GM12865 (cell line): ENCODE measurements at regions not wholly inside any gene's neighbourhood (a gene's known extent, or its start where the extent isn't known, plus 50 kb on each side); places are given as distances from the start of the nearest gene placed in this dataset.

Experiments
- DNase-seq: peaks from one replicate; pipeline ENCODE4 v3.0.0; 2010; ENCODE audit warnings: low read depth
- H3K4me3 ChIP-seq: 2 replicates; pipeline ENCODE4 v1.5.1; 2011; ENCODE audit warnings: mild to moderate bottlenecking, low read depth, low read length, control low read depth
- CTCF ChIP-seq: IDR thresholded peaks from 2 replicates; pipeline ENCODE4 v1.5.1; 2011; ENCODE audit warnings: low read length, control low read depth, low read depth, inconsistent platforms; ENCODE audit not compliant: insufficient read depth; ENCODE audit errors: missing control alignments

- H3K4me3 ChIP-seq: no peak overlapping the region
- TF ChIP-seq CTCF: no peak
- DNase-seq: no peak
These were observed 70.9 kb upstream of the NHSL1 start for GRCh38 chr6:138569970-138570724.

DNA sequence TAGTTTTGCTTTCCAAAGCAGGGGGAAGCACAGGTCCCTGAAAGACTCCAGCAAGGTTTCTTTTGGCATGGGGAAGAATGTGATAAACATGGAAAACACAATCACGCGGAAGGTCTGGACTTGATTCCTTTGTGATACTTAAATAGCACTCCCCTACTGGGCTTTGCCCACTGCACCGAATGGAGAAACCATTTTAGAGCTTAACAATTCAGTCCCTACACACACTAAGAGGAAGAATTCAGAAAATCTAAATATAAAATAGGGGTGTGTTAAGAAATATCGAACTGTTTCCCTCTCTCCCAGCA, 71.4 kb upstream of the NHSL1 start:
- no peak for TF ChIP-seq CTCF
- no peak overlapping the region for H3K4me3 ChIP-seq
- no peak for DNase-seq

GRCh38 chr6:138571181-138571580, 71.9 kb upstream of the NHSL1 start:
- DNase-seq: no peak
- no peak for TF ChIP-seq CTCF

DNA sequence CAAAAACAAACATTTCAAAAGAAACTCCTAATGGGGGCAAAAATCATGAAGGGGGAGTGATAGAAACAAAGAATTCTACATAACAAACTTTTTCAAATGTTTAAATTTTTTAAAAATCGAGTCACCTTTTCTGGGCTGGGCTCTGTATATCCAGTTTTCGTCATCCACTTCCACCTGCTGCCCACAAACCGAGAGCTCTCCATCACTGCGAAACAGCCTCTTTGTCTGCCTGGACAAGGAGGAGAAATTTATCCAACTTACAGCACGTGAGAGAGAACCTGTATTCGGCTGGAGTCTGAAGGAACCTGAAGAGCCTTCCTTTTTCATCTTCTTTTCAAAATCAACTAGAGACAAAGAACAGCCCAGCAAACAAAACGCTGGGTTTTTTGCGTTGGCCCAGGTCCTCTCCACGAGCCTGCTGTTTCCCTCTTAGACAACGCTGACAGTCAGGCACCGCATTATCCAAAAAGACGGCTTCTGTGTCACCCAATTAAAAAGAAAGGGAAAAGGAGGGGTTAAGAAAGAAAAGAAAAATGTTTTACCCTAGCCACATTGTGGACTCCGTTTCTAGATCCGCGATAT, 72.4 kb upstream of the NHSL1 start:
- DNase-seq: no peak
- no peak overlapping the region for H3K4me3 ChIP-seq
- no peak for TF ChIP-seq CTCF

More at GRCh38 chr6:138571181-138571580, 71.9 kb upstream of the NHSL1 start:
- no peak overlapping the region for H3K4me3 ChIP-seq

GRCh38 chr6:138572167-138572875, 73.0 kb upstream of the NHSL1 start:
- no peak for DNase-seq
- TF ChIP-seq CTCF: no peak
- no peak overlapping the region for H3K4me3 ChIP-seq

DNA sequence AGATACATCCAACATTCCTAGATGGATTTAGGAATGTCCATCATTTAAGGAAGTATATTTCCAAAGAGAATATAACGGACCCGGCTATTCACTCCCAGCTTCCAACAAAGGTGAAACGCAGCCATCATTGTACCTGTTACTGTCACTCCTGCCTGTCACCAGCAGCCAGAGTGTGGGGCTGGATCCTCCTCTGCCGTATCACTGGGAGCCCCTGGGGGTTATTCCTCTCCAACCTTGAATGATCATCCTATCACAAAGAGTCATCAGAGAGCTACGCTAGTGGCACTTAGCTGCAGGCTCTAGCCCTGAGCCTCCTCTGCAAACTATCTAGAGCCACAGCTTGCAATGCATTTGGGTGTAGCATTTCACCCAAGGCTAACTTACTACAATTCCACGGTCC, 73.6 kb upstream of the NHSL1 start:
- H3K4me3 ChIP-seq: no peak overlapping the region
- DNase-seq: no peak
- TF ChIP-seq CTCF: no peak

DNA sequence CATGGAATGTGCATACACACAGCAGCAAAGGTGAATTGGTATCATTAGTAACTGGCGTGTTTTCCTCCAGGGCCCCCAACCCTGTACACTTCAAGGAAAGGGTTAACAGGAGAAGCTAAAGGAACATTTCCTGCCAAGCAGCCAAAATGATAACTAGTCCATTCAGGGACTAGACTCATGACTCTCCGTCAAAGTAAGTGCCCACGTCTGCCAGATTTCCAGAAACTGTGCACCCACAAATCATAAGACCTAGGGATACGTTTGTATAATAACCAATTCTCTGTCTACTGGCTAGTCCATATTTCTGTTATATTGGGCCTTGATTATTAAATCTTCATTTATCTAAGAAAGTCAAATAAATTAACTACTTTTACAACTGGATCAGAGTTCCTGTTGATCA, 76.0 kb upstream of the NHSL1 start:
- no peak for TF ChIP-seq CTCF
- no peak overlapping the region for H3K4me3 ChIP-seq
- no peak for DNase-seq
